HG03520 (cell line): ENCODE measurements at regions not wholly inside any gene's neighbourhood (a gene's known extent, or its start where the extent isn't known, plus 50 kb on each side); places are given as distances from the start of the nearest gene placed in this dataset.

Source experiments
- ATAC-seq: cut with Tn5 transposase; IDR thresholded peaks from one replicate; pipeline ENCODE4 v1.9.1; 2021; ENCODE audit warnings: mild to moderate bottlenecking, moderate library complexity; ENCODE audit not compliant: unreplicated experiment

GRCh38 chr2:71747559-71747958 lies 294.2 kb downstream of the DYSF start:
- ATAC-seq, result no peak

DNA sequence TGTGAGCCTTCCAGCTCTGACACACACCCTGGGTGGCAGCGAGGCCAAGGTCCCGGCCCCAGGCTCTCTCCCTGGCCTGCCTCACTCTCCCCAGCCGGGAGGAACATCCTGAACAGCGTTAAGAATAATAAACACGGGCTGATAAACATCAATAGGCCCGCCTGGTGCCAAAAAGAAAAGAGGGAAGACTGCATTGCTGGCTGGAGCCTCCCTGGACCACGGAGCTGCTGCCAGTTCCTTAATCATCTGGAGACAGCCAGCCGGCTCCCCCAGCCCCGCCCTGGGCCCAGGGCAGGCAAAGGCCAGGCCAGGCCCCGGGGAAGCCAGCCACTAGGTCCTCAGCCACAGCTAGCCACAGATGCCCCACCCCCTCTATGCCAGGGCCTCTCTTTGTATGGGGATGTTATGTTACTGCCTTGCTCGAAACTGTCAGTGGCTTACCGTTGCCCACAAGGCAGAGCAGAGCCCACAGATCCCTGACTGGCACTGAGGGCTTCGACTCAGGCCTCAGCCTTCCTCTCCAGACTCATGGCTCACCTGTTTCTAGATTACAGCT lies 293.7 kb downstream of the DYSF start:
- no peak for ATAC-seq

DNA sequence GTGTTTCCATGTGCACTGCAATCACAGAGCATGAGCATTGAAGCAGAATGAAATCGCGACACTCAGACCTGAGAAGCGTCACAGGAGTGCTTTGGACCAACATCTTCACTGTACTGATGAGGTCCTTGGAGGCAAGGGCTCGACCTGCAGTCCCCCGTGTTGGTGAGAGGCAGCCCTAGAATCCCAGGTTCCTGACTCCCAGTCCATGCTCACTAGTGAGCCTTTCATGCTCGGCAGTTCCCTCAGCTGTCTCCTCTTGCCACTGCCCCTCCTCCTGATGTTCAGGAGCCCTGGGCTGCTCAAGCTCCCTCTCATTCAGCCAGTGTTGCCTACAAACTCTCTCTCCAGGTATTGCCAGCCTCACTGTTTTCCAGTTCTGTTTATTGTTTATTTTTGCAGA lies 291.4 kb downstream of the DYSF start:
- ATAC-seq, result no peak

GRCh38 chr2:71743995-71744675 lies 290.8 kb downstream of the DYSF start:
- ATAC-seq, result no peak

DNA sequence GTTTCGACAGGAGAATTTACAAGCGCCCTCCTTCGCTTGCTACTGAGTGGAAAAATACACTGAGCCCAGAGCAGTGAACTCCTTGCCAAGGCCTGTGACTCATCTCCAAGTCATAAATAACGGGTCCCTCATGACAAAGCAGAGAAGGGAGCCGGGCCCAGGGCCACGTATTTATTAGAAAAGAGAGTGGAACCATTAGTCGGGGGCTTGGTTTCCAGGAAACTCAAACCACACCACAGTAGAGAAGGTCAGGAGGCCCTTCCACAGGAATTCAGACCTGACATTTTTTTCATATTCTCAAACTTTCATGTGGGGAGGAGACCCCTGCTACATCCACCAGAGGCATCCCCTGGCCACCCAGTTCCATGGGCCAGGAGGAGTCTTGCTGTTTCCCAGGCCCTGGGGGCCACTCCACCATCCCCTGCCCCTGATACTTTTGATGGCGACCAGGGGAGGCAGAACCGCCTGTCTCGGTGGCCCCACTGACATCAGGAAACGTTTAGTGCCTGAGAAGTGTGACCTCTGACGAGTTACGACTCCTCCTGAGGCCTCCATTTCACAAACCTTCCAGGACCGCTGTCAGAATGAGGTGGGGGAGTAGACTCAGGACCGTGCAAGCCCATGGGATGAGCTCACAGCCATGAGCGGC lies 289.7 kb downstream of the DYSF start:
- ATAC-seq, result no peak

DNA sequence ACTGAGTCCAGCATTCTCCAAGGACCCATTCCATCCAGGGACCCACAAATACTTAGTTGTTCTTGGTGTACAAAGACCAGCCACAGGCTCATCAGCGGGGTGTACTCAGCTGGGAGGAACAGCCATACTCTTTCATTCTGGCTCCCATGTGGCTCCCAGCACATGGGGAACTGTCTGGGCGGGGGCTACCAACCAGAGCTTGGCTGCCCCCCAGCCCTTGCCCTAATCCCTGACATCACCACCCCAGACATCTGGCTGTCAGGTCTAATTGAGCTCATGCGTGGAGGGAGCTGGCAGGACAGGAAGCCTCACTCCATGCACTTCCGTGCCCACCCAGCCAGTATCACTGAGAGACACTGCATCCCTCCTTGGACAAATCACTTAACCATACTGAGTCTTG lies 283.6 kb downstream of the DYSF start:
- no peak for ATAC-seq

DNA sequence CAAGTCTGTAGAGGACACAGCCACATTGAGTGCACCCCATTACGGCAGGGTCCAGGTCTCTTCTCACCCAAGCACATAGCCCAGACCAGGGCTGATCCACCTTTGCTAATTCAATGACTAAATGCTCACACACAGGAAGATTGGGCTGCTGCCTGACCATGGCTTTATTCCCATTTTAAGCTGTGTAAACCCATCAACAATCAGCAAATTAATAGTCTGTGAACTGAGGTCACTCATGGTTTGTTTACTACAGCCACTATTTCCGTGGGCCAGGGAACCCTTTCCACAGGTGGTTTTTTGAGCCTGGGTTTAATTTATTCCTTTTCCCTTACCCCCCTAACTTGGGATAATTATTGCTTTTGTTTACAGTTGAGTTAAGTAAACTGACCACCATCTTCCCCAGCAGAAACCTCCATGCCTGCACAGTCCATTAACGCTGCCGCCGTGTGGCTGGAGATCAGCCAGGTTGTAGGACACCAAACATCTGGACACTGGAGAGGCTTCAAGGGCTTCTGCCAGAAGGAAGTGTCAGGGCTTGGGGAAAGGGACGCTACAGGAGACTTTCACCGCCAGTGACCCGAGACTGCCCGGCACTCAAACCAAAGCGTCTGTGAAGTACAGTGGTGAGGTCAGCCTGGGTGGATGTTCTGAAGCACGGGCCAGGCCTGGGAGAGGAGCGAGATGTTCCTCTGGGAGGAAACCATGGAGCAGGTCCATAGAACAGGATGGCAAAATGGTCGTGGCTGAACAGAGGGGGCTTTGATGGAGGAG lies 282.9 kb downstream of the DYSF start:
- no peak for ATAC-seq
